ENCODE measurements at regions not wholly inside any gene's neighbourhood (a gene's known extent, or its start where the extent isn't known, plus 50 kb on each side); places are given as distances from the start of the nearest gene placed in this dataset.

- no peak for TF ChIP-seq CTCF (IDR thresholded peaks at IDR 0.05)
- intact Hi-C loops (cut with DNase I), result no loop called here
- Histone ChIP-seq H3K9me3 (peaks cover 0 to 2% (median 0%) of the 10 kb centered on the region in 11 donors), H3K27ac (no peak overlapping the region), H3K4me1 (no peaks in the 10 kb centered on the region), H3K36me3 (no peaks in the 10 kb centered on the region), H3K27me3 (no peaks in the 10 kb centered on the region), H3K4me3 (no peak overlapping the region)
- no peak for DNase-seq
- WGBS, 2 donors, result 68 to 69% methylated on average over 4 of the region's 4 CpGs
- ATAC-seq, result no peak
Observed at GRCh38 chr2:104465981-104466380, 387.9 kb upstream of the POU3F3 start.

GRCh38 chr2:104468846-104469245, 385.1 kb upstream of the POU3F3 start:
- H3K9me3 ChIP-seq, result no peaks in the 10 kb centered on the region
- H3K4me1 ChIP-seq, result no peaks in the 10 kb centered on the region
- H3K27me3 ChIP-seq, result no peaks in the 10 kb centered on the region
- DNase-seq (no peak), ATAC-seq (no peak)
- intact Hi-C loops (cut with DNase I), result no loop called here
- no peak overlapping the region for H3K27ac ChIP-seq
- TF ChIP-seq CTCF (IDR thresholded peaks at IDR 0.05), result no peak
- 53 to 54% methylated on average over 6 of the region's 6 CpGs for WGBS, 2 donors
- no peak overlapping the region for H3K4me3 ChIP-seq
- no peaks in the 10 kb centered on the region for H3K36me3 ChIP-seq

- no peak for DNase-seq
- H3K9me3 ChIP-seq, result no peaks in the 10 kb centered on the region
- no peak for TF ChIP-seq CTCF (IDR thresholded peaks at IDR 0.05)
- H3K4me1 ChIP-seq, result no peaks in the 10 kb centered on the region
- H3K27me3 ChIP-seq, result peaks cover 0 to 9% (median 0%) of the 10 kb centered on the region in 7 donors
- H3K4me3 ChIP-seq, result no peak overlapping the region
- H3K36me3 ChIP-seq, result no peaks in the 10 kb centered on the region
- intact Hi-C loops (cut with DNase I), result no loop called here
- no peak overlapping the region for H3K27ac ChIP-seq
- no peak for ATAC-seq
- 74 to 75% methylated on average over 2 of the region's 2 CpGs for WGBS, 2 donors
Observed at GRCh38 chr2:104472076-104472475, 381.8 kb upstream of the POU3F3 start.

- Histone ChIP-seq H3K9me3 (no peaks in the 10 kb centered on the region), H3K27me3 (peaks cover 0 to 18% (median 0%) of the 10 kb centered on the region in 7 donors), H3K4me1 (no peaks in the 10 kb centered on the region), H3K4me3 (no peak overlapping the region), H3K27ac (no peak overlapping the region), H3K36me3 (no peaks in the 10 kb centered on the region)
- no peak for ATAC-seq
- 77 to 79% methylated on average over 2 of the region's 2 CpGs for WGBS, 2 donors
- no peak for TF ChIP-seq CTCF (IDR thresholded peaks at IDR 0.05)
- intact Hi-C loops (cut with DNase I), result no loop called here
- no peak for DNase-seq
Observed at GRCh38 chr2:104473546-104473945, 380.4 kb upstream of the POU3F3 start.

- Histone ChIP-seq H3K4me3 (no peak overlapping the region), H3K27me3 (peaks cover 0 to 18% (median 0%) of the 10 kb centered on the region in 7 donors), H3K9me3 (no peaks in the 10 kb centered on the region), H3K27ac (no peak overlapping the region), H3K36me3 (no peaks in the 10 kb centered on the region), H3K4me1 (no peaks in the 10 kb centered on the region)
- intact Hi-C loops (cut with DNase I), result no loop called here
- DNase-seq, result no peak
- WGBS, 2 donors, result 84 to 85% methylated on average over 6 of the region's 6 CpGs
- ATAC-seq, result no peak
- no peak for TF ChIP-seq CTCF (IDR thresholded peaks at IDR 0.05)
Observed at GRCh38 chr2:104474716-104475115, 379.2 kb upstream of the POU3F3 start.

Data from heart right ventricle (tissue), 16 donors.